Mammary epithelial cell (primary cell): ENCODE measurements at regions not wholly inside any gene's neighbourhood (a gene's known extent, or its start where the extent isn't known, plus 50 kb on each side); places are given as distances from the start of the nearest gene placed in this dataset.
A peak's percentile ranks its signal among the peaks of the same experiment; 100 is the strongest.

ENCODE experiments used
- CTCF ChIP-seq, 2 donors: IDR thresholded peaks in 1 of 2; conservative IDR thresholded peaks in 1 of 2; 2 replicates each; pipeline ENCODE4 v1.5.1; 2011 to 2012; ENCODE audit warnings: inconsistent platforms in 2 of 2, low read length in 2 of 2, mild to moderate bottlenecking in 2 of 2, control low read depth in 1 of 2, low read depth in 1 of 2; ENCODE audit not compliant: insufficient read depth in 1 of 2; ENCODE audit errors: extremely low read depth in 1 of 2
- EZH2 ChIP-seq: IDR thresholded peaks from 2 replicates; pipeline ENCODE4 v1.6.1; 2012; ENCODE audit warnings: low read length, inconsistent platforms, borderline replicate concordance

DNA sequence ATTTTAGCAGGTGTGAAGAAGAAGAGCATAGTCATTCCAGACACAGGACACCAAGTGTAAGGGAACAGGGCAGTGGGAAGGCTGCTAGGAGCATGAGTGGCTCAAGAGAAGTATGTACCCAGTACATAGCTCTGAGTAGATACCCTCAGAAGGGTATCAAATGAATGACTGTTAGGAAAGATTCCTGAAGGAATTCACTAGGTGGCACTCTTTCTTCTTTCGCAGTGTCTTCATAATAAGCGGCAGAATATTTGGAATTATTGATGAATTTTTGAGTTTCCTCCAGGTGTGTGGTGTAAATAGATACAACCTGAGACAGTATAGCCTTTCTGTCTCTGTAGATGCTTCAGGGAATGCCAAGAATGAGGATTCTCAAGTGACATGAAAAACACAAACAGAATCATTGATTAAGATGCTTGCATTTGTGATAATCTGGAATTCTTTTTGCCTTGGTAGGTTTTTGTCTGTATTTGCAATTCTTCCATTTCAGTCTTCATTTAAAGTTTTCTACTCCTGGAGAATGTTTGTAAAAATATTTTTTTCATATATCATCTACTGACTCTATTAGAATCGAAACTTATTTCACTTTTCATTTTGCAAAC is 264.3 kb upstream of the RIMS1 start:
- TF ChIP-seq CTCF (conservative IDR thresholded peaks at IDR 0.05 in 1 of 2, IDR thresholded peaks at IDR 0.05 in 1 of 2; ENCODE audit: extremely low read depth in 1 of 2, insufficient read depth in 1 of 2, low read depth in 1 of 2, low read length in 2 of 2) = peak; percentile 42 to 56
- no peak for TF ChIP-seq EZH2
